GM08714 (cell line): ENCODE measurements at regions not wholly inside any gene's neighbourhood (a gene's known extent, or its start where the extent isn't known, plus 50 kb on each side); places are given as distances from the start of the nearest gene placed in this dataset.

Source experiments
- H3K4me3 ChIP-seq: fragments of 200-500 bp; sonication (Bioruptor generic); 2 replicates; pipeline ENCODE4 v1.5.1; 2014; ENCODE audit warnings: mild to moderate bottlenecking, low read length, inconsistent platforms
- ZNF274 ChIP-seq: IDR thresholded peaks from 2 replicates; pipeline ENCODE4 v1.6.1; 2012; ENCODE audit warnings: mild to moderate bottlenecking, low read depth, low read length

- H3K4me3 ChIP-seq, result no peak overlapping the region
- no peak for TF ChIP-seq ZNF274
These were observed 1271.5 kb upstream of the PRMT6 start for GRCh38 chr1:105785021-105785420.

GRCh38 chr1:105793536-105794146 is 1262.8 kb upstream of the PRMT6 start:
- no peak overlapping the region for H3K4me3 ChIP-seq
- TF ChIP-seq ZNF274, result no peak

GRCh38 chr1:105795741-105796140 is 1260.7 kb upstream of the PRMT6 start:
- H3K4me3 ChIP-seq, result no peak overlapping the region
- TF ChIP-seq ZNF274, result no peak

GRCh38 chr1:105830571-105831146 is 1225.8 kb upstream of the PRMT6 start:
- no peak overlapping the region for H3K4me3 ChIP-seq
- no peak for TF ChIP-seq ZNF274

GRCh38 chr1:105838071-105838470 is 1218.4 kb upstream of the PRMT6 start:
- no peak overlapping the region for H3K4me3 ChIP-seq
- no peak for TF ChIP-seq ZNF274

GRCh38 chr1:105865546-105865945 is 1190.9 kb upstream of the PRMT6 start:
- no peak overlapping the region for H3K4me3 ChIP-seq
- TF ChIP-seq ZNF274, result no peak

GRCh38 chr1:105872817-105873216 is 1183.7 kb upstream of the PRMT6 start:
- TF ChIP-seq ZNF274, result no peak
- H3K4me3 ChIP-seq, result no peak overlapping the region

GRCh38 chr1:105874621-105875020 is 1181.9 kb upstream of the PRMT6 start:
- no peak overlapping the region for H3K4me3 ChIP-seq
- no peak for TF ChIP-seq ZNF274

GRCh38 chr1:105886309-105886708 is 1170.2 kb upstream of the PRMT6 start:
- H3K4me3 ChIP-seq, result no peak overlapping the region
- TF ChIP-seq ZNF274, result no peak

- no peak for TF ChIP-seq ZNF274
These were observed 1165.2 kb upstream of the PRMT6 start for GRCh38 chr1:105891308-105891707.

GRCh38 chr1:105894006-105894405 is 1162.5 kb upstream of the PRMT6 start:
- TF ChIP-seq ZNF274, result no peak
- no peak overlapping the region for H3K4me3 ChIP-seq

More at GRCh38 chr1:105891308-105891707, 1165.2 kb upstream of the PRMT6 start:
- no peak overlapping the region for H3K4me3 ChIP-seq

GRCh38 chr1:105909811-105910210 is 1146.7 kb upstream of the PRMT6 start:
- no peak overlapping the region for H3K4me3 ChIP-seq
- TF ChIP-seq ZNF274, result no peak

GRCh38 chr1:105914403-105914802 is 1142.1 kb upstream of the PRMT6 start:
- H3K4me3 ChIP-seq, result no peak overlapping the region
- TF ChIP-seq ZNF274, result no peak

GRCh38 chr1:105934806-105935205 is 1121.7 kb upstream of the PRMT6 start:
- no peak for TF ChIP-seq ZNF274
- no peak overlapping the region for H3K4me3 ChIP-seq

GRCh38 chr1:105964879-105965278 is 1091.6 kb upstream of the PRMT6 start:
- no peak overlapping the region for H3K4me3 ChIP-seq
- no peak for TF ChIP-seq ZNF274

- TF ChIP-seq ZNF274, result no peak
- no peak overlapping the region for H3K4me3 ChIP-seq
These were observed 1059.0 kb upstream of the PRMT6 start for GRCh38 chr1:105997516-105997915.
